ENCODE measurements at regions not wholly inside any gene's neighbourhood (a gene's known extent, or its start where the extent isn't known, plus 50 kb on each side); places are given as distances from the start of the nearest gene placed in this dataset.

DNA sequence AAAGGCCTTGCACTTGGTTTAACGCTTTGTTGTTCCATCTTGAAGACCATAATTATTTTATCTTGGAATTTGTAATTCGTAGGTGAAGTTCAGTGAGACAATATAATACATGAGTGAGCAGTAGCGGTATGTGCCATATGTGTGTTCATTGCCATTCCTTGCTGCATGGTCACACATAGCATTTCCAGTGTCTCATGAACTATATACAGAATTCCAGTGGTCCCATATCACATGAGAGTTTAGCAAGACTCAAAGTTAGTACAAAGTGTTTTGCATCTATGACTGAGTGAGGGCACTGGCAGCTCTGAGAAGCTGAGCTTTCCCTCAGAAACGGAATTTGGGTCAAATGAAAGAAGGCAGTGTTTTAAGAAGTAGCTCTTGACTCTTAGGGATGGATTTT is 359.8 kb downstream of the FOXG1 start:
- TF ChIP-seq, protein P1, sequence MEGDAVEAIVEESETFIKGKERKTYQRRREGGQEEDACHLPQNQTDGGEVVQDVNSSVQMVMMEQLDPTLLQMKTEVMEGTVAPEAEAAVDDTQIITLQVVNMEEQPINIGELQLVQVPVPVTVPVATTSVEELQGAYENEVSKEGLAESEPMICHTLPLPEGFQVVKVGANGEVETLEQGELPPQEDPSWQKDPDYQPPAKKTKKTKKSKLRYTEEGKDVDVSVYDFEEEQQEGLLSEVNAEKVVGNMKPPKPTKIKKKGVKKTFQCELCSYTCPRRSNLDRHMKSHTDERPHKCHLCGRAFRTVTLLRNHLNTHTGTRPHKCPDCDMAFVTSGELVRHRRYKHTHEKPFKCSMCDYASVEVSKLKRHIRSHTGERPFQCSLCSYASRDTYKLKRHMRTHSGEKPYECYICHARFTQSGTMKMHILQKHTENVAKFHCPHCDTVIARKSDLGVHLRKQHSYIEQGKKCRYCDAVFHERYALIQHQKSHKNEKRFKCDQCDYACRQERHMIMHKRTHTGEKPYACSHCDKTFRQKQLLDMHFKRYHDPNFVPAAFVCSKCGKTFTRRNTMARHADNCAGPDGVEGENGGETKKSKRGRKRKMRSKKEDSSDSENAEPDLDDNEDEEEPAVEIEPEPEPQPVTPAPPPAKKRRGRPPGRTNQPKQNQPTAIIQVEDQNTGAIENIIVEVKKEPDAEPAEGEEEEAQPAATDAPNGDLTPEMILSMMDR (IDR thresholded peaks at IDR 0.05) = no peak
- no peak for TF ChIP-seq POLR2A (IDR thresholded peaks at IDR 0.05)

All from suprapubic skin (tissue), 3 donors.